ENCODE measurements at regions not wholly inside any gene's neighbourhood (a gene's known extent, or its start where the extent isn't known, plus 50 kb on each side); places are given as distances from the start of the nearest gene placed in this dataset.
A peak's percentile ranks its signal among the peaks of the same experiment; 100 is the strongest.

DNA sequence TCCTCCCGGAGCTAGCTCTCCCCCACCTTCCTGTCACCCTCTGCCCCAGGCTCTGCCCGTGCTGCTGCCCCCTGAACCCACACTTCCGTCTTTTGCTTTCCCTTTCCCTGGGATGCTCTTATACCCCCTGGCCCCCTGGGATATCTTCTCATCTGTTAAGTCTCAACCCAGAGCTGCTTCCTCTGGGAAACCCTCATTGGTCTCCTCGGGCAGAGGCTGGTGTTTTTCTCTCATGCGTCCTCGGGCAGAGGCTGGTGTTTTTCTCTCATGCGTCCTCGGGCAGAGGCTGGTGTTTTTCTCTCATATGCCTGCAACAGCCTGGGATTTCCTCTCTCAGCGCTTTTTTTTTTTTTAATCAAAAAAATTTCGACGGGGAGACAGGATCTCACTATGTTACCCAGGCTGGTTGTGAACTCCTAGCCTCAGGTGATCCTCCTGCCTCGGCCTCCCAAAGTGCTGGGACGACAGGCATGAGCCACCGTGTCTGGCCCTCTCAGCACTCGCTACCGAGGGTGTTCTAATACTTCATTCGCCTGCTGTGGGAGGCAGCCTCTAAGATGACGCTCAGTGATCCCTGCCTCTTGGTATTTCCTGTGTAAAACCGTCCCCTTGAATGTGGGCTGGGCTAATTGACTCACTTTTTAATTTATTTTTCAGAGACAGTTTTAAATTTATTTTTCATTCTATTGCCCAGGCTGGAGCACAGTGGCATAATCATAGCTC, 62.7 kb upstream of the TFRC start:
- Histone ChIP-seq H3K4me2 (ENCODE audit: insufficient read depth, low read length) (peak overlapping the region; percentile 89), H3K36me3 (ENCODE audit: control insufficient read depth, insufficient read depth, low read length) (0 out of 3 replicates have a peak, but pooled peaks cover 2% of the 10 kb centered on the region), H3K9me3 (replicated peaks; ENCODE audit: control insufficient read depth, insufficient read depth, low read depth, low read length) (no peaks in the 10 kb centered on the region), H3K27me3 (ENCODE audit: control insufficient read depth in 2 of 2, insufficient read depth in 2 of 2, low read length in 2 of 2) (no peaks in the 10 kb centered on the region), H3K27ac (ENCODE audit: extremely low read depth, low read depth, low read length) (peak overlapping the region; percentile 99), H3K79me2 (ENCODE audit: control insufficient read depth, insufficient read depth, low read length) (peaks cover 47% of the 10 kb centered on the region), H3K4me1 (replicated peaks in 1 of 2; ENCODE audit: control insufficient read depth in 2 of 2, insufficient read depth in 2 of 2, low read length in 2 of 2) (peaks cover 62 to 68% of the 10 kb centered on the region in 2 experiments), H3K4me3 (peak overlapping the region; percentile 24), H3K9me1 (ENCODE audit: control insufficient read depth, insufficient read depth, low read length) (no peaks in the 10 kb centered on the region), H2AFZ (ENCODE audit: low read depth, low read length) (peak overlapping the region; percentile 78), H4K20me1 (replicated peaks; ENCODE audit: control insufficient read depth, insufficient read depth, low read length) (no peaks in the 10 kb centered on the region), H3K9ac (ENCODE audit: insufficient read depth in 1 of 2, low read depth in 2 of 2, low read length in 2 of 2) (peak overlapping the region; percentile 89 to 97)
- no TSS peak for BruUV-seq (replicated peaks)
- intact Hi-C loops (cut with micrococcal nuclease), result no loop called here
- in situ Hi-C loops (cut with MboI), result no loop called here
- CTCF ChIA-PET (ENCODE audit: low intra/inter-chr PET ratio), result no interaction called here
- POLR2A ChIA-PET, result interaction anchor here (0.8 to 10.0 kb wide), 11 partner anchors 8 to 77 kb away, joined by 3 to 103 read pairs (median 4); no protein-coding TSS in a partner anchor
- WGBS (ENCODE audit: insufficient coverage, low coverage, missing lambda C conversion rate), result 22% methylated on average over 19 of the region's 19 CpGs
- FAIRE-seq (no peak), DNase-seq (ENCODE audit: extremely low read depth in 1 of 4, low spot score in 3 of 4) (peak in 1 of 4 experiments; percentile 44), ATAC-seq (no peak)
- TF ChIP-seq ZNF280A (IDR thresholded peaks at IDR 0.05; ENCODE audit: low read depth, partially characterized antibody), result no peak
- no peak; the same call in 1 of the 2 replicates for TF ChIP-seq ATF7 (IDR thresholded peaks at IDR 0.05)
- TF ChIP-seq THRB (CRISPR knock-in tag; conservative IDR thresholded peaks at IDR 0.05), result no peak
- TF ChIP-seq USF2 (CRISPR knock-in tag; IDR thresholded peaks at IDR 0.05), result no peak
- TF ChIP-seq TAF1 (IDR thresholded peaks at IDR 0.05; ENCODE audit: control insufficient read depth, extremely low read depth, insufficient read depth, low read length, severe bottlenecking), result no peak
- no peak for TF ChIP-seq ZMIZ1 (IDR thresholded peaks at IDR 0.05; ENCODE audit: low read depth in 2 of 2, low read length in 2 of 2)
- TF ChIP-seq, protein P1, sequence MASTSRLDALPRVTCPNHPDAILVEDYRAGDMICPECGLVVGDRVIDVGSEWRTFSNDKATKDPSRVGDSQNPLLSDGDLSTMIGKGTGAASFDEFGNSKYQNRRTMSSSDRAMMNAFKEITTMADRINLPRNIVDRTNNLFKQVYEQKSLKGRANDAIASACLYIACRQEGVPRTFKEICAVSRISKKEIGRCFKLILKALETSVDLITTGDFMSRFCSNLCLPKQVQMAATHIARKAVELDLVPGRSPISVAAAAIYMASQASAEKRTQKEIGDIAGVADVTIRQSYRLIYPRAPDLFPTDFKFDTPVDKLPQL (IDR thresholded peaks at IDR 0.05; ENCODE audit: extremely low read depth, insufficient read length), result no peak
- peak; percentile 15; the same call in 1 of the 2 replicates for TF ChIP-seq NR2C2 (CRISPR knock-in tag; IDR thresholded peaks at IDR 0.05)
- TF ChIP-seq NR2C2 (tag; IDR thresholded peaks at IDR 0.05), result no peak
- TF ChIP-seq ZNF3 (CRISPR knock-in tag; IDR thresholded peaks at IDR 0.05), result no peak
- TF ChIP-seq FOSL1 (tag; conservative IDR thresholded peaks at IDR 0.05), result 0 out of 2 replicates have a peak, but pooled peaks have one; percentile 18

All from K562 (cell line).